Testis (tissue), 2 donors: ENCODE measurements at regions not wholly inside any gene's neighbourhood (a gene's known extent, or its start where the extent isn't known, plus 50 kb on each side); places are given as distances from the start of the nearest gene placed in this dataset.

Experiments used
- DNase-seq: peaks from one replicate; pipeline ENCODE4 v3.0.0-alpha.2; 2019
- H3K27ac ChIP-seq, 2 donors: fragments of 200-600 bp; sonication (generic); one replicate each; pipeline ENCODE4 v1.5.1; 2019
- H3K27me3 ChIP-seq: fragments of 200-600 bp; sonication (generic); one replicate; pipeline ENCODE4 v1.5.1; 2019
- H3K36me3 ChIP-seq: fragments of 200-600 bp; sonication (generic); one replicate; pipeline ENCODE4 v1.5.1; 2017; ENCODE audit warnings: low read depth; ENCODE audit errors: missing control alignments
- H3K4me1 ChIP-seq: fragments of 200-600 bp; sonication (generic); one replicate; pipeline ENCODE4 v1.5.1; 2019
- H3K4me3 ChIP-seq, 2 donors: fragments of 200-600 bp; sonication (generic); one replicate each; pipeline ENCODE4 v1.5.1; 2017 to 2019
- H3K9me3 ChIP-seq: fragments of 200-600 bp; sonication (generic); one replicate; pipeline ENCODE4 v1.5.1; 2017
- CTCF ChIP-seq, 3 experiments: fragments of 450-650 bp in 2 of 3; fragments of 200-600 bp in 1 of 3; sonication (generic) in 1 of 3; IDR thresholded peaks; one replicate each; pipeline ENCODE4 v1.5.1; 2016 to 2019; ENCODE audit warnings: antibody characterized with exemption in 3 of 3, mild to moderate bottlenecking in 2 of 3, moderate library complexity in 1 of 3
- POLR2A ChIP-seq: fragments of 450-650 bp; IDR thresholded peaks from one replicate; pipeline ENCODE4 v1.6.1; 2017; ENCODE audit warnings: antibody characterized with exemption, mild to moderate bottlenecking, moderate library complexity
- WGBS, 2 donors: methylation state at CpG; one replicate each; pipeline ENCODE4 v1.1.5; 2018; 5-methylcytosine and 5-hydroxymethylcytosine counted together
- intact Hi-C: fragments of 100-400 bp; cut with DNase I; formaldehyde crosslinking; loops from one replicate; pipeline ENCODE4 v1.15.1; 2023; ENCODE audit warnings: low total_unique reads

GRCh38 chr2:121947674-121948073 lies 192.2 kb downstream of the TSN start:
- WGBS, 2 donors: 80 to 83% methylated on average over 7 of the region's 7 CpGs
- DNase-seq: no peak
- intact Hi-C loops: no loop called here
- H3K27me3 ChIP-seq: no peaks in the 10 kb centered on the region
- H3K4me1 ChIP-seq: no peaks in the 10 kb centered on the region
- no peaks in the 10 kb centered on the region for H3K9me3 ChIP-seq
- TF ChIP-seq CTCF (IDR thresholded peaks at IDR 0.05) (no peak), POLR2A (no peak)
- no peak overlapping the region for H3K27ac ChIP-seq
- H3K36me3 ChIP-seq: no peaks in the 10 kb centered on the region
- H3K4me3 ChIP-seq: no peak overlapping the region

GRCh38 chr2:121949271-121949670 lies 193.8 kb downstream of the TSN start:
- 86 to 91% methylated on average over 8 of the region's 8 CpGs for WGBS, 2 donors

GRCh38 chr2:121955426-121955825 lies 200.0 kb downstream of the TSN start:
- Histone ChIP-seq H3K9me3 (no peaks in the 10 kb centered on the region), H3K4me1 (no peaks in the 10 kb centered on the region), H3K36me3 (no peaks in the 10 kb centered on the region), H3K27ac (no peak overlapping the region), H3K4me3 (no peak overlapping the region), H3K27me3 (no peaks in the 10 kb centered on the region)
- 75 to 82% methylated on average over 6 of the region's 6 CpGs for WGBS, 2 donors
- TF ChIP-seq POLR2A: no peak
- no peak for TF ChIP-seq CTCF (IDR thresholded peaks at IDR 0.05)
- intact Hi-C loops: no loop called here
- no peak for DNase-seq

More at GRCh38 chr2:121949271-121949670, 193.8 kb downstream of the TSN start:
- intact Hi-C loops: no loop called here
- no peak for DNase-seq
- Histone ChIP-seq H3K4me3 (no peak overlapping the region), H3K36me3 (no peaks in the 10 kb centered on the region), H3K27ac (no peak overlapping the region), H3K9me3 (no peaks in the 10 kb centered on the region), H3K4me1 (no peaks in the 10 kb centered on the region), H3K27me3 (no peaks in the 10 kb centered on the region)
- TF ChIP-seq CTCF (IDR thresholded peaks at IDR 0.05) (no peak), POLR2A (no peak)

GRCh38 chr2:121955872-121956271 lies 200.4 kb downstream of the TSN start:
- TF ChIP-seq CTCF (IDR thresholded peaks at IDR 0.05): no peak
- TF ChIP-seq POLR2A: no peak
- DNase-seq: no peak
- H3K27me3 ChIP-seq: no peaks in the 10 kb centered on the region
- intact Hi-C loops: no loop called here
- H3K4me1 ChIP-seq: no peaks in the 10 kb centered on the region
- WGBS, 2 donors: 77% methylated on average over 9 of the region's 9 CpGs
- no peak overlapping the region for H3K27ac ChIP-seq
- H3K4me3 ChIP-seq: no peak overlapping the region
- no peaks in the 10 kb centered on the region for H3K9me3 ChIP-seq
- H3K36me3 ChIP-seq: no peaks in the 10 kb centered on the region

GRCh38 chr2:121960251-121960650 lies 204.8 kb downstream of the TSN start:
- H3K4me3 ChIP-seq: no peak overlapping the region
- H3K36me3 ChIP-seq: no peaks in the 10 kb centered on the region
- no peak for TF ChIP-seq CTCF (IDR thresholded peaks at IDR 0.05)
- H3K4me1 ChIP-seq: no peaks in the 10 kb centered on the region
- H3K27ac ChIP-seq: no peak overlapping the region
- DNase-seq: no peak
- no peaks in the 10 kb centered on the region for H3K27me3 ChIP-seq
- 67 to 73% methylated on average over 7 of the region's 7 CpGs for WGBS, 2 donors
- intact Hi-C loops: no loop called here
- no peaks in the 10 kb centered on the region for H3K9me3 ChIP-seq
